ENCODE measurements at regions not wholly inside any gene's neighbourhood (a gene's known extent, or its start where the extent isn't known, plus 50 kb on each side); places are given as distances from the start of the nearest gene placed in this dataset.
"Not testable (repeated sequence)": the region's sequence is repeated elsewhere in the genome, so short reads cannot be mapped to it uniquely, and the experiment has no call there.

GRCh38 chr11:119586181-119586580 lies 142.8 kb downstream of the NECTIN1 start:
- DNase-seq (ENCODE audit: low spot score) = no peak

DNA sequence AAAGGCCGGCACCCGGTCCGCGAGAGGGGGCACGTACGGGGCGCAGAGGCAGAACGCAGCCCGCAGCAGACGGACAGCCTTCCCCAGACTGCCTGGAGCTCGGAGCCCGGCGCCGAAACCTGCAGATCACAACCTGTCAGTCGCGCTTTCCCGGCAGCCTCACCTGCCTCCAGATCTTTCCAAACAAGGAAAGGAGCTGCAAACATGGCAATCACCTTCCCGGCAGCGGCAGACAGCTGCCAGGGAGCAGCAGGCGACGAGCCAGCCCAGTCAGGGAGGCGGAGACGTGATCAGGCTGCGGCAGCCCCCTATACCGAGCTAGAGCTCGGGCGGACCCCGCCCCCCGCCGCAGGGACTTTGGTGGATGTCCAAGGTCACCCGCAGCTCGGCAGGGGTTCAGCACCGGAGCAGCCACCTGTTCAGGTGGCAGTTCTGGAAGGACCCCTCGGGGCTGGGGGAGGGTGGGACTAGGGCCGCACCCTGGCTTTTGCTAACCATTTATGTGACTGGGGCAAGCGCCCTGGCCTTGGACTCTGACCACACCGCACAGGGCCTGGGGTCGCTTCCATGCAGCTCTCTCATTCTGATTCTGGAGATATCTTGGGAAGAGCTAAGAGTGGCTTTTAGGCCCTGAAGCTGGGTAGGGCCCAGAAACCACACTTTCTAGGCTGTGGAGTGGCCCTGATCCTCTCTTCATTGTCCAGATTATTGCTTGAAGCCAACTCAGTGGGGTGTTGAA lies 143.8 kb downstream of the NECTIN1 start:
- peak; percentile 19 for DNase-seq (ENCODE audit: low spot score)

GRCh38 chr11:119584193-119585042 lies 144.6 kb downstream of the NECTIN1 start:
- peak; percentile 65 for DNase-seq (ENCODE audit: low spot score)

DNA sequence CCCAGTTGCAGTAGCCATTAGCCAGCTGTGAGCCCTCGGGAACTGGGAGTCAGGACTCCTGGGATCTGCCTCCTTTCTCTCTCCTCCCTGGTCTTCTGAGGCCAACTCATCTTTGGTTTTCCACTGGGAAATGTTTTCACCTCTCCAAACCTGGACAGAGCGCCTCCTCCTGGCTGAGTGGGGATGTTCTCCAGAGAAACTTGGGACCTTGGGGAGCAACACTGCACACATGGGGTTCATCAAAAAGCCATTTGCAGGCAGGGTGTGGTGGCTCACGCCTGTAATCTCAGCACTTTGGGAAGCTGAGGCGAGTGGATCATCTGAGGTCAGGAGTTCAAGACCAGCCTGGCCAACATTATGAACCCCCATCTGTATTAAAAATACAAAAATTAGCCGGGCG lies 145.4 kb downstream of the NECTIN1 start:
- DNase-seq (ENCODE audit: low spot score) = no peak

DNA sequence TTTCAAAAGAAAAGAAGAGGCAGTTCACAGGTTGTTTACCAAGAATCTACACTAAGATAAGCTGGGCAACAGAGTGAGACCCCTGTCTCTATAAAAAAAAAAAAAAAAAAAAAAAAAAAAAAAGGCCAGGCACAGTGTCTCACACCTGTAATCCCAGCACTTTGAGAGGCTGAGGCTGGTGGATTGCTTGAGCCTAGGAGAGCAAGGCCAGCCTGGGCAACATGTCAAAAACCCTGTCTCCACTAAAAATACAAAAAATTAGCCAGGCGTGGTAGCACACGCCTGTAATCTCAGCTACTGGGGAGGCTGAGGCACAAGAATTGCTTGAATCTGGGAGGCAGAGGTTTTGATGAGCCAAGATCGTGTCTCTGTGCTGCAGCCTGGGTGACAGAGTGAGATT lies 147.6 kb downstream of the NECTIN1 start:
- DNase-seq (ENCODE audit: low spot score) = not testable (repeated sequence)

- DNase-seq (ENCODE audit: low spot score) = no peak
Observed at GRCh38 chr11:119580751-119581150, 148.2 kb downstream of the NECTIN1 start.

GRCh38 chr11:119580081-119580480 lies 148.9 kb downstream of the NECTIN1 start:
- no peak for DNase-seq (ENCODE audit: low spot score)

DNA sequence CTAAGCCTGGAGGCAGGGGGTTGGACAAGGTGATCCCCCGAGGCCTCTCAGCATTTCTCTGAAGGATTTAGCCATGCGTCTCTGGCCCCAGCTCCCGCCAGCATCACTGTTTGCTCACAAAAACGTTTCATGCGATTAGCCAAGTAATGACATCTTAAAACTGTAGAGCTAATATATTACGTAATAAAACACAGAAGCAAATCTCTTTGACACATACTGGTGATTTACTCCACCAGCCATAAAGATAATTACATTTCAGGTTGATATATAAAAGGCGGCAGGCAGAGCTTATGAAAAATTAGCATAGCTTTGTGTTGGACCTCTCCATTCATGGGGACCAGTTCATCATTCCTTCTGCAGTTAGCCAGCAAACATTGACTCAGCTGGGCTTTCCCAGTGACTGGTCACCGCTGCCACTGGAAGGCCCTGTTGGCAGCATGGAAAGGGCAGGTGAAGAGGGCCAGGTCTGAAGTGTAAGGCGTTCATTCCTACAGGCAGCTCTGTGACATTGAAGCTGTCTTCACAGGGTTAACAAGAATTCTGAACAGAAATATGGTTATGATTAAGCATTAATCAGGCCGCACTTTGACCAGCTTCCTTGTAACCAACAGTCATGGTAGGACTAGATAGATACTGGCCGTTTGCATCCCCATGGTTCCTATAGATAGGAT lies 150.3 kb downstream of the NECTIN1 start:
- DNase-seq (ENCODE audit: low spot score) = no peak

DNA sequence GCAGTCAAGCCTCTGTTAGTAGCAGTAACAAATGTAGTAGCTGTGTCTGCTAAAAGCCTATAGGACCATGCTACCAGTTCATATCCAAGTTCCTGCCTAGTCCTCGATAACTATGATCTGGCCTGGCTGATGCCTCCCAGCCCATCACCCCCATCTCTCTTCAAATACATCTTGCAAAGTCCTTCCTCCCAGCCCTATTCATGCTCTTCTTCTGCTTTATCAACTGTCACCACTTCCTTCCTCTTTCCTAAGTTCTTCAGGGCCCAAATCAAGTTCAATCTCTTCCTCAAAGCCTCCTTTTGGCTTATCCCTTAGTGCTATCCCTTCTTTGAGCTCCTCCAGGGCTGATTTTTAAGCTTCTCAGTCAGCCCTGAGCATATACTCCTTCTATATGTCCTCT lies 150.9 kb upstream of the THY1 start:
- DNase-seq (ENCODE audit: low spot score) = no peak

- no peak for DNase-seq (ENCODE audit: low spot score)
Observed at GRCh38 chr11:119572481-119573424, 149.8 kb upstream of the THY1 start.

- no peak for DNase-seq (ENCODE audit: low spot score)
Observed at GRCh38 chr11:119571311-119571710, 148.3 kb upstream of the THY1 start.

GRCh38 chr11:119567688-119568582 lies 145.0 kb upstream of the THY1 start:
- DNase-seq (ENCODE audit: low spot score) = peak; percentile 44

DNA sequence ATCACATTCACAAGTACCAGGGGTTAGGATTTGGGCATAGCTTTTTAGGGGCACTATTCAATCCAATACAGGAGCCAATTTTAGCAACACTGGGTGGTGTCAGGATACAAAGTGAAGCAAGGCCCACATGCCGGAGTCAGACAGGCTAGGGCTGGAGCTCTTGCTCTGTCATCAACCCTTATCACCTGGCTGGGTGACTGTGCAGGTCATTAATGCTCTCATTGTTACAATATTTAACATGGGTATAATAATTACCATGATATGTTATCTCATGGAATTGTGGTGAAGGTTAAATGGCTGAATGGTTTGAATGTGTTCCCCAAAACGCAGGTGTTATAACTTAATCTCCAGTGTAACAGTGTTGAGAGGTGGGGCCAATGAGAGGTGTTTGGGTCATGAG lies 143.3 kb upstream of the THY1 start:
- DNase-seq (ENCODE audit: low spot score) = no peak

DNA sequence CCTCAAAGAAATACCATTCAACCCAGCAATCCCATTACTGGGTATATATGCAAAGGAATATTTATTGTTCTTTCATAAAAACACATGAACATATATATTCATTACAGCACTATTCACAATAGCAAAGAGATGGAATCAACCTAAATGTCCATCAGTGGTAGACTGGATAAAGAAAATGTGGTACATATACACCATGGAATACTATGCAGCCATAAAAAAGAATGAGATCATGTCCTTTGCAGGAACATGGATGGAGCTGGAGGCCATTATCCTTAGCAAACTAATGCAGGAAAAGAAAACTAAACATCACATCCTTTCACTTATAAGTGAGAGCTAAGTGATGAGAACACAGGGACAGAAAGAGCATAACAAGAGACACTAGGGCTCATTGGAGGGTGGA lies 142.7 kb upstream of the THY1 start:
- not testable (repeated sequence) for DNase-seq (ENCODE audit: low spot score)

- DNase-seq (ENCODE audit: low spot score) = no peak
Observed at GRCh38 chr11:119560961-119561360, 138.0 kb upstream of the THY1 start.

DNA sequence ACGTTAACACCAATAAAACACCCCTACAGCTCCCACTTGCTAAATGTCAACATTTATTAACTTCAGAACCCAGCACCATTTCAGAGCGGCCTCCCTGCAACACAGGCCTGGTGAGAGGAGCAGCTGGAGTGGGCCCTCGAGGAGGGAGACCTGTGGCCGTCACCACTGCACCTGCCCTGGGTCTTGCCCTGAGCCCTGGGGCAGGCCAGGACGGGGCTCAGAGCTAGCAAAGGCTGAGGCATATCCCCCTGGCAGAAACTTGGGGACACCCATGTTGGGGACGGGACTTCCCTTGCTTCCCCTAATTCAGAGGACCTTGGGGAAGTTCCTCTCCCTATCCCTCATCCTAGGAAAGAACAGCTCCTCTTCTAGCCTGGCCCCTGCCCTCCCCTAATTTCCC lies 137.3 kb upstream of the THY1 start:
- DNase-seq (ENCODE audit: low spot score) = no peak

DNA sequence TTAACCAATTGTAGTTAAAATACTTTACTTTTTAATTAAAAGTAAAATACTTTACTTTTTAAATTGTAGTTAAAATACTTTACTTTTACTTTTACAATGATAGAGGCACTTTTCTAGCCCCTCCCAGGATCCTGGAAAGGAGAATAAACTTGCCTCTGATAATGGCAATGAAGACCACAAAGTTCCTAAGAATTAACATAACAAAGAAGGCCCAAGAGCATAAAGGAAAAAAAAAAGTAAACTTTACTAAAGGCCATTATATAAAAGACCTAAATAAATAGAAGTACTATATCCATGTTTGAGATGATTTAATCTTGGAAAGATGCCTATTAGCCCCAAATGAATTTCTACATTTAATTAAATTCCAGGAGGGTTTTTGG lies 129.1 kb upstream of the THY1 start:
- DNase-seq (ENCODE audit: low spot score) = no peak

DNA sequence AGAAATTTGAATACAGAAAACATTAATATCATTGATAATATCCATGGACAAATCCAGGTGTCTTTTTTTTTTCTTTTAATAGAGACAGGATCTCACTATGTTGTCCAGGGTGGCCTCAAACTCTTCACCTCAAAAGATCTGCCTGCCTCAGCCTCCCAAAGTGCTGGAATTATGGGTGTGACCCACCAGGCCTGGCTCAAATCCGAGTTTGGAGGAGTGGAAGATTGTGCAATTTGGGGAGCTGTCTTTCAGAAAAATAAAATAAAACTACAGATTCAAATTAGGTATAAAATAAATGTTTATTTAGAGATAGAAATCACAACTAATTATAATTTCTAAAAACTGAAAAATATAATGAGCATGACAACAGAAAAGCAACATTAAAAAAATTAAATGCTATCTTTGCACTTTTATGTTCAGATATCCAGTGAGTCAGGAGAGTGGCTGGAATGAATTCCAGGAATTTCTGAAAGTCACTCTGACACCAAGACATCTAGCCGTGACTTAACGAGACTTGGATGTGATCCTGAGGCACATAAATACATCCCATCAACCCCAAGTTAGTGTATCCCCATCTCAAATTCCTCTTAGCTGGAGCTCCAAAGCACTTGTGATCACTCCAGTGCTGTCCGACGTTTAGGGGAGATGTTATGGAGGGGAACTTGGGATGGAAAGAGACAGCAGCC lies 128.6 kb upstream of the THY1 start:
- DNase-seq (ENCODE audit: low spot score) = no peak

DNA sequence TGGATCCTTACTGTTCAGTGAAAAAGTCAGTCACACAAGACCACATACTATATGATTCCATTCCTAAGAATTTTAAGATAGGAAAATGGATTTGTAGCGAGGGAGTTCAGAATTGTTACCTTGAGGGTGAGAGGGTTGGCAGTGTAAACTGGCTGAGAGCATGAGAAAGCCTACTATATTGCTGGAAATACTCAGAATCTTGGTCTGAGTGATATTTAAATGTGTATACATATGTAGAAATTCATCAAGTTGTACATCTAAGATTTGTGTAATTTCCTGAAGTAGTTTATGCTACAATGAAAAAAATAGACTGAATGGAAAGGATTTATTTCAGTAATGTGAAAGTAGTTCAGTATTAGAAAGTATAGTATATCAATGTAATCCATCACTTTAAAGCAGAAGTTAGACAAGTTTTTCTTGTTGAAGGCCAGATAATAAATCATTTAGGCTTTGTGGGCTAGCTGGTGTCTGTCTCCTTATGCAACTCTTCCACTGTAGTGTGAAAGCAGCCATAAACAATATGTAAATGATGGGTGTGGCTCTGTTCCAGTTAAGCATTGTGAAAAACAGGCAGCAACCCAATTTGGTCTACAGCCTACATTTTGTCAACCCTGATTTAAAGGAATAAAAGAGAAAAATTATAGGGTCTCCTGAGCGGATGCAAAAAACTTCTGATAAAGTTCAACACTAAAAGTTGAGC lies 127.2 kb upstream of the THY1 start:
- no peak for DNase-seq (ENCODE audit: low spot score)
